ENCODE measurements at regions not wholly inside any gene's neighbourhood (a gene's known extent, or its start where the extent isn't known, plus 50 kb on each side); places are given as distances from the start of the nearest gene placed in this dataset.
A peak's percentile ranks its signal among the peaks of the same experiment; 100 is the strongest.

- no peaks in the 10 kb centered on the region for H3K36me3 ChIP-seq (ENCODE audit: control insufficient read depth, insufficient read depth, low read length)
- TF ChIP-seq, protein P1, sequence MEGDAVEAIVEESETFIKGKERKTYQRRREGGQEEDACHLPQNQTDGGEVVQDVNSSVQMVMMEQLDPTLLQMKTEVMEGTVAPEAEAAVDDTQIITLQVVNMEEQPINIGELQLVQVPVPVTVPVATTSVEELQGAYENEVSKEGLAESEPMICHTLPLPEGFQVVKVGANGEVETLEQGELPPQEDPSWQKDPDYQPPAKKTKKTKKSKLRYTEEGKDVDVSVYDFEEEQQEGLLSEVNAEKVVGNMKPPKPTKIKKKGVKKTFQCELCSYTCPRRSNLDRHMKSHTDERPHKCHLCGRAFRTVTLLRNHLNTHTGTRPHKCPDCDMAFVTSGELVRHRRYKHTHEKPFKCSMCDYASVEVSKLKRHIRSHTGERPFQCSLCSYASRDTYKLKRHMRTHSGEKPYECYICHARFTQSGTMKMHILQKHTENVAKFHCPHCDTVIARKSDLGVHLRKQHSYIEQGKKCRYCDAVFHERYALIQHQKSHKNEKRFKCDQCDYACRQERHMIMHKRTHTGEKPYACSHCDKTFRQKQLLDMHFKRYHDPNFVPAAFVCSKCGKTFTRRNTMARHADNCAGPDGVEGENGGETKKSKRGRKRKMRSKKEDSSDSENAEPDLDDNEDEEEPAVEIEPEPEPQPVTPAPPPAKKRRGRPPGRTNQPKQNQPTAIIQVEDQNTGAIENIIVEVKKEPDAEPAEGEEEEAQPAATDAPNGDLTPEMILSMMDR (IDR thresholded peaks at IDR 0.05): no peak
- TF ChIP-seq SIN3A (IDR thresholded peaks at IDR 0.05; ENCODE audit: borderline replicate concordance, insufficient read depth, low read depth, low read length) (no peak), TCF7L2 (IDR thresholded peaks at IDR 0.05; ENCODE audit: low read depth, low read length) (no peak), POLR2AphosphoS5 (IDR thresholded peaks at IDR 0.05; ENCODE audit: low read depth, low read length) (no peak)
- TF ChIP-seq, protein P2, sequence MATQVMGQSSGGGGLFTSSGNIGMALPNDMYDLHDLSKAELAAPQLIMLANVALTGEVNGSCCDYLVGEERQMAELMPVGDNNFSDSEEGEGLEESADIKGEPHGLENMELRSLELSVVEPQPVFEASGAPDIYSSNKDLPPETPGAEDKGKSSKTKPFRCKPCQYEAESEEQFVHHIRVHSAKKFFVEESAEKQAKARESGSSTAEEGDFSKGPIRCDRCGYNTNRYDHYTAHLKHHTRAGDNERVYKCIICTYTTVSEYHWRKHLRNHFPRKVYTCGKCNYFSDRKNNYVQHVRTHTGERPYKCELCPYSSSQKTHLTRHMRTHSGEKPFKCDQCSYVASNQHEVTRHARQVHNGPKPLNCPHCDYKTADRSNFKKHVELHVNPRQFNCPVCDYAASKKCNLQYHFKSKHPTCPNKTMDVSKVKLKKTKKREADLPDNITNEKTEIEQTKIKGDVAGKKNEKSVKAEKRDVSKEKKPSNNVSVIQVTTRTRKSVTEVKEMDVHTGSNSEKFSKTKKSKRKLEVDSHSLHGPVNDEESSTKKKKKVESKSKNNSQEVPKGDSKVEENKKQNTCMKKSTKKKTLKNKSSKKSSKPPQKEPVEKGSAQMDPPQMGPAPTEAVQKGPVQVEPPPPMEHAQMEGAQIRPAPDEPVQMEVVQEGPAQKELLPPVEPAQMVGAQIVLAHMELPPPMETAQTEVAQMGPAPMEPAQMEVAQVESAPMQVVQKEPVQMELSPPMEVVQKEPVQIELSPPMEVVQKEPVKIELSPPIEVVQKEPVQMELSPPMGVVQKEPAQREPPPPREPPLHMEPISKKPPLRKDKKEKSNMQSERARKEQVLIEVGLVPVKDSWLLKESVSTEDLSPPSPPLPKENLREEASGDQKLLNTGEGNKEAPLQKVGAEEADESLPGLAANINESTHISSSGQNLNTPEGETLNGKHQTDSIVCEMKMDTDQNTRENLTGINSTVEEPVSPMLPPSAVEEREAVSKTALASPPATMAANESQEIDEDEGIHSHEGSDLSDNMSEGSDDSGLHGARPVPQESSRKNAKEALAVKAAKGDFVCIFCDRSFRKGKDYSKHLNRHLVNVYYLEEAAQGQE (IDR thresholded peaks at IDR 0.05; ENCODE audit: insufficient read depth in 1 of 2, low read depth in 2 of 2, low read length in 1 of 2): no peak
- H3K4me1 ChIP-seq (ENCODE audit: control insufficient read depth, insufficient read depth, low read length): peaks cover 92% of the 10 kb centered on the region
- peak overlapping the region; percentile 100 for H3K27ac ChIP-seq (ENCODE audit: low read length)
- ChIA-PET CTCF (interaction anchor here (0.6 to 0.8 kb wide), 2 partner anchors 234 to 1050 kb away, joined by 3 to 14 read pairs; no protein-coding TSS in a partner anchor), POLR2A (interaction anchor here (0.6 to 1.4 kb wide), 5 partner anchors 17 to 348 kb away, joined by 3 to 5 read pairs (median 4); partner anchors contain the start of gene IRF2BP2)
- no peaks in the 10 kb centered on the region for H3K9me3 ChIP-seq (ENCODE audit: control insufficient read depth, insufficient read depth, low read depth, low read length)
- in situ Hi-C loops (cut with HindIII; ENCODE audit: low pct_unique_long_range_greater_than_20kb, low sequenced_read_pairs) (loop anchor here (10.0 to 25.0 kb wide), 2 partner anchors 117 to 346 kb away; partner anchors contain the start of gene IRF2BP2), intact Hi-C loops (cut with micrococcal nuclease; ENCODE audit: unreplicated experiment) (loop anchor here (2.0 to 5.0 kb wide), 2 partner anchors 236 to 341 kb away; no protein-coding TSS in a partner anchor)
- no peak for DNase-seq (ENCODE audit: low read depth, low spot score)
- no peak overlapping the region for H3K4me3 ChIP-seq (ENCODE audit: low read depth in 2 of 2, low read length in 2 of 2)
- BruUV-seq (replicated peaks): no TSS peak
- H3K27me3 ChIP-seq (ENCODE audit: control insufficient read depth, insufficient read depth, low read length): no peaks in the 10 kb centered on the region
- ATAC-seq: peak; percentile 20
Measured at GRCh38 chr1:234958066-234958705, 170.5 kb downstream of the TOMM20 start.

GRCh38 chr1:234957330-234958065 is 171.1 kb downstream of the TOMM20 start:
- DNase-seq (ENCODE audit: low read depth, low spot score): no peak
- ChIA-PET POLR2A (interaction anchor here (0.6 to 1.4 kb wide), 9 partner anchors 18 to 357 kb away, joined by 3 to 8 read pairs (median 4); partner anchors contain the start of gene IRF2BP2), CTCF (interaction anchor here (0.8 kb wide), 1 partner anchor 233 kb away, joined by 3 read pairs; no protein-coding TSS in a partner anchor)
- peak; percentile 85 for ATAC-seq
- Histone ChIP-seq H3K9me3 (ENCODE audit: control insufficient read depth, insufficient read depth, low read depth, low read length) (no peaks in the 10 kb centered on the region), H3K27ac (ENCODE audit: low read length) (peak overlapping the region; percentile 100), H3K4me3 (ENCODE audit: low read depth in 2 of 2, low read length in 2 of 2) (no peak overlapping the region), H3K36me3 (ENCODE audit: control insufficient read depth, insufficient read depth, low read length) (no peaks in the 10 kb centered on the region), H3K4me1 (ENCODE audit: control insufficient read depth, insufficient read depth, low read length) (peaks cover 85% of the 10 kb centered on the region), H3K27me3 (ENCODE audit: control insufficient read depth, insufficient read depth, low read length) (no peaks in the 10 kb centered on the region)
- BruUV-seq (replicated peaks): no TSS peak
- intact Hi-C loops (cut with micrococcal nuclease; ENCODE audit: unreplicated experiment) (loop anchor here (2.0 to 5.0 kb wide), 2 partner anchors 235 to 341 kb away; no protein-coding TSS in a partner anchor), in situ Hi-C loops (cut with HindIII; ENCODE audit: low pct_unique_long_range_greater_than_20kb, low sequenced_read_pairs) (loop anchor here (10.0 to 25.0 kb wide), 2 partner anchors 117 to 345 kb away; partner anchors contain the start of gene IRF2BP2)
- TF ChIP-seq, protein P2 (IDR thresholded peaks at IDR 0.05; ENCODE audit: insufficient read depth in 1 of 2, low read depth in 2 of 2, low read length in 1 of 2): 0 out of 4 replicates have a peak, but pooled peaks of 1 of the 2 experiments have one; percentile 18
- peak; percentile 91 for TF ChIP-seq POLR2AphosphoS5 (IDR thresholded peaks at IDR 0.05; ENCODE audit: low read depth, low read length)
- peak; percentile 94 for TF ChIP-seq TCF7L2 (IDR thresholded peaks at IDR 0.05; ENCODE audit: low read depth, low read length)
- TF ChIP-seq, protein P1 (IDR thresholded peaks at IDR 0.05): no peak

Measured in Panc1 (cell line).